PC-3 (cell line): ENCODE measurements at regions not wholly inside any gene's neighbourhood (a gene's known extent, or its start where the extent isn't known, plus 50 kb on each side); places are given as distances from the start of the nearest gene placed in this dataset.

Source experiments
- EZH2 ChIP-seq: fragments of 300-600 bp; sonication (generic); IDR thresholded peaks from one replicate; pipeline ENCODE4 v1.6.1; 2017; ENCODE audit warnings: antibody characterized with exemption, mild to moderate bottlenecking, low read length; ENCODE audit not compliant: unreplicated experiment
- TF ChIP-seq, protein P1 (sequence below): fragments of 300-600 bp; sonication (generic); conservative IDR thresholded peaks from 2 replicates; pipeline ENCODE4 v1.5.1; 2017; ENCODE audit warnings: antibody characterized with exemption, low read depth, mild to moderate bottlenecking, low read length

DNA sequence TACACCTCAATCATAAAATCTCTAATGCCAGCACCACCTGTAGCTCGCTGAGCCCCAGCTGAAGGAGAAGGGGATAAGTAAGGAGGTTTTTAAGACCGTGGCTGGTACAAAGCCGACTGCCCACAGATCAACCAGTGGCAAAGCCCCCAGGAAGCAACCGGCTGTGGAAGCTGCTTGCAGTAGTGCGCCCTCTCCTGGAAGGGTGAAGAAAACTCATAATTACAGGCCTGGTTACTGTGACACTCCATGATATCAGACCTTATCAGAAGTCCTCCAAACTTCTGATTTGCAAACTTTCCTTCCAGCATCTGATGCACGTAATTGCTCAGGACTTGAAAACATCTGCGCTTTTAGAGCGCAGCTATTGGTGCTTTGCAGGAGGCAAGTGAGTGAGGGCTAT, 63.1 kb upstream of the MCTP2 start:
- TF ChIP-seq, protein P1, sequence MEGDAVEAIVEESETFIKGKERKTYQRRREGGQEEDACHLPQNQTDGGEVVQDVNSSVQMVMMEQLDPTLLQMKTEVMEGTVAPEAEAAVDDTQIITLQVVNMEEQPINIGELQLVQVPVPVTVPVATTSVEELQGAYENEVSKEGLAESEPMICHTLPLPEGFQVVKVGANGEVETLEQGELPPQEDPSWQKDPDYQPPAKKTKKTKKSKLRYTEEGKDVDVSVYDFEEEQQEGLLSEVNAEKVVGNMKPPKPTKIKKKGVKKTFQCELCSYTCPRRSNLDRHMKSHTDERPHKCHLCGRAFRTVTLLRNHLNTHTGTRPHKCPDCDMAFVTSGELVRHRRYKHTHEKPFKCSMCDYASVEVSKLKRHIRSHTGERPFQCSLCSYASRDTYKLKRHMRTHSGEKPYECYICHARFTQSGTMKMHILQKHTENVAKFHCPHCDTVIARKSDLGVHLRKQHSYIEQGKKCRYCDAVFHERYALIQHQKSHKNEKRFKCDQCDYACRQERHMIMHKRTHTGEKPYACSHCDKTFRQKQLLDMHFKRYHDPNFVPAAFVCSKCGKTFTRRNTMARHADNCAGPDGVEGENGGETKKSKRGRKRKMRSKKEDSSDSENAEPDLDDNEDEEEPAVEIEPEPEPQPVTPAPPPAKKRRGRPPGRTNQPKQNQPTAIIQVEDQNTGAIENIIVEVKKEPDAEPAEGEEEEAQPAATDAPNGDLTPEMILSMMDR, result peak; percentile 64
- no peak for TF ChIP-seq EZH2
